22Rv1 (cell line): ENCODE measurements at regions not wholly inside any gene's neighbourhood (a gene's known extent, or its start where the extent isn't known, plus 50 kb on each side); places are given as distances from the start of the nearest gene placed in this dataset.

Experiments
- H3K27ac ChIP-seq: fragments of 450-650 bp; 2 replicates; pipeline ENCODE4 v1.5.1; 2017
- CTCF ChIP-seq: fragments of 450-650 bp; IDR thresholded peaks from 2 replicates; pipeline ENCODE4 v1.5.1; 2017; ENCODE audit warnings: mild to moderate bottlenecking
- ZFX ChIP-seq: fragments of 450-650 bp; IDR thresholded peaks from 2 replicates; pipeline ENCODE4 v1.6.1; 2017; ENCODE audit warnings: antibody characterized with exemption, borderline replicate concordance

GRCh38 chr5:11992518-11992917 lies 88.3 kb upstream of the CTNND2 start:
- TF ChIP-seq ZFX (no peak), CTCF (no peak)
- no peak overlapping the region for H3K27ac ChIP-seq

- no peak overlapping the region for H3K27ac ChIP-seq
- TF ChIP-seq CTCF (no peak), ZFX (no peak)
These were observed 81.7 kb upstream of the CTNND2 start for GRCh38 chr5:11985993-11986392.

GRCh38 chr5:11984196-11984595 lies 80.0 kb upstream of the CTNND2 start:
- no peak for TF ChIP-seq ZFX
- no peak for TF ChIP-seq CTCF
- H3K27ac ChIP-seq: no peak overlapping the region

- no peak overlapping the region for H3K27ac ChIP-seq
- TF ChIP-seq ZFX: no peak
- TF ChIP-seq CTCF: no peak
These were observed 77.7 kb upstream of the CTNND2 start for GRCh38 chr5:11981986-11982385.

GRCh38 chr5:11977904-11978303 lies 73.7 kb upstream of the CTNND2 start:
- no peak overlapping the region for H3K27ac ChIP-seq
- TF ChIP-seq ZFX (no peak), CTCF (no peak)

GRCh38 chr5:11973469-11973868 lies 69.2 kb upstream of the CTNND2 start:
- TF ChIP-seq ZFX (no peak), CTCF (no peak)

GRCh38 chr5:11963227-11963626 lies 59.0 kb upstream of the CTNND2 start:
- no peak overlapping the region for H3K27ac ChIP-seq
- TF ChIP-seq CTCF: no peak
- TF ChIP-seq ZFX: no peak

More at GRCh38 chr5:11973469-11973868, 69.2 kb upstream of the CTNND2 start:
- no peak overlapping the region for H3K27ac ChIP-seq
